Panc1 (cell line): ENCODE measurements at regions not wholly inside any gene's neighbourhood (a gene's known extent, or its start where the extent isn't known, plus 50 kb on each side); places are given as distances from the start of the nearest gene placed in this dataset.

ENCODE experiments used
- POLR2AphosphoS5 ChIP-seq: IDR thresholded peaks from 2 replicates; pipeline ENCODE4 v1.6.1; 2012; ENCODE audit warnings: mild to moderate bottlenecking, low read depth, low read length, moderate library complexity
- SIN3A ChIP-seq: IDR thresholded peaks from 2 replicates; pipeline ENCODE4 v1.6.1; 2012; ENCODE audit warnings: low read depth, mild to moderate bottlenecking, low read length, moderate library complexity, borderline replicate concordance; ENCODE audit not compliant: insufficient read depth
- TCF7L2 ChIP-seq: IDR thresholded peaks from 2 replicates; pipeline ENCODE4 v1.6.1; 2011; ENCODE audit warnings: mild to moderate bottlenecking, low read depth, low read length, inconsistent platforms
- TF ChIP-seq, protein P1 (sequence below): fragments of 450-650 bp; IDR thresholded peaks from 2 replicates; pipeline ENCODE4 v1.5.1; 2017; ENCODE audit warnings: mild to moderate bottlenecking
- TF ChIP-seq, protein P2 (sequence below), 2 experiments: IDR thresholded peaks; 2 replicates each; pipeline ENCODE4 v1.6.1; 2011 to 2012; ENCODE audit warnings: low read depth in 2 of 2, control low read depth in 1 of 2, low read length in 1 of 2, mild to moderate bottlenecking in 1 of 2, moderate library complexity in 1 of 2; ENCODE audit not compliant: insufficient read depth in 1 of 2

DNA sequence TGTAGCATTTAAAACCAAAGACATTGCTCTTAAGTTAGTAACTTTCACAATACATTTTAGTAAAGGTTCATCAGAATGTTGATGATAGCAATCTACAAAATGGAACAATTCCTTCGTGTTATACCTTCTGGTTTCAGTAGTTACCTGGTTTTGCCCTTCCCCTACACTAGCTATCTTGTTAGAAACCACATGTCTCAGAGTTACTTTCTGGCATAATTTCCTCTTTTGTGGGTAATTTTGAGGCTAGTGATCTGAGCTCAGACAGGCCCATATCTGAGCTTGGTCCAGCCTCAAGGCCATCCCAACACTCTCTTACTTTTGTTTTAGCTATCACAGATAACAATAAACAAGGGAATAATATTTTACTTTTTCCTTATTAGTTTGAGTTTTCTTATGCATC lies 196.9 kb downstream of the KITLG start:
- TF ChIP-seq, protein P1, sequence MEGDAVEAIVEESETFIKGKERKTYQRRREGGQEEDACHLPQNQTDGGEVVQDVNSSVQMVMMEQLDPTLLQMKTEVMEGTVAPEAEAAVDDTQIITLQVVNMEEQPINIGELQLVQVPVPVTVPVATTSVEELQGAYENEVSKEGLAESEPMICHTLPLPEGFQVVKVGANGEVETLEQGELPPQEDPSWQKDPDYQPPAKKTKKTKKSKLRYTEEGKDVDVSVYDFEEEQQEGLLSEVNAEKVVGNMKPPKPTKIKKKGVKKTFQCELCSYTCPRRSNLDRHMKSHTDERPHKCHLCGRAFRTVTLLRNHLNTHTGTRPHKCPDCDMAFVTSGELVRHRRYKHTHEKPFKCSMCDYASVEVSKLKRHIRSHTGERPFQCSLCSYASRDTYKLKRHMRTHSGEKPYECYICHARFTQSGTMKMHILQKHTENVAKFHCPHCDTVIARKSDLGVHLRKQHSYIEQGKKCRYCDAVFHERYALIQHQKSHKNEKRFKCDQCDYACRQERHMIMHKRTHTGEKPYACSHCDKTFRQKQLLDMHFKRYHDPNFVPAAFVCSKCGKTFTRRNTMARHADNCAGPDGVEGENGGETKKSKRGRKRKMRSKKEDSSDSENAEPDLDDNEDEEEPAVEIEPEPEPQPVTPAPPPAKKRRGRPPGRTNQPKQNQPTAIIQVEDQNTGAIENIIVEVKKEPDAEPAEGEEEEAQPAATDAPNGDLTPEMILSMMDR: no peak
- TF ChIP-seq SIN3A: no peak
- no peak for TF ChIP-seq POLR2AphosphoS5
- TF ChIP-seq, protein P2, sequence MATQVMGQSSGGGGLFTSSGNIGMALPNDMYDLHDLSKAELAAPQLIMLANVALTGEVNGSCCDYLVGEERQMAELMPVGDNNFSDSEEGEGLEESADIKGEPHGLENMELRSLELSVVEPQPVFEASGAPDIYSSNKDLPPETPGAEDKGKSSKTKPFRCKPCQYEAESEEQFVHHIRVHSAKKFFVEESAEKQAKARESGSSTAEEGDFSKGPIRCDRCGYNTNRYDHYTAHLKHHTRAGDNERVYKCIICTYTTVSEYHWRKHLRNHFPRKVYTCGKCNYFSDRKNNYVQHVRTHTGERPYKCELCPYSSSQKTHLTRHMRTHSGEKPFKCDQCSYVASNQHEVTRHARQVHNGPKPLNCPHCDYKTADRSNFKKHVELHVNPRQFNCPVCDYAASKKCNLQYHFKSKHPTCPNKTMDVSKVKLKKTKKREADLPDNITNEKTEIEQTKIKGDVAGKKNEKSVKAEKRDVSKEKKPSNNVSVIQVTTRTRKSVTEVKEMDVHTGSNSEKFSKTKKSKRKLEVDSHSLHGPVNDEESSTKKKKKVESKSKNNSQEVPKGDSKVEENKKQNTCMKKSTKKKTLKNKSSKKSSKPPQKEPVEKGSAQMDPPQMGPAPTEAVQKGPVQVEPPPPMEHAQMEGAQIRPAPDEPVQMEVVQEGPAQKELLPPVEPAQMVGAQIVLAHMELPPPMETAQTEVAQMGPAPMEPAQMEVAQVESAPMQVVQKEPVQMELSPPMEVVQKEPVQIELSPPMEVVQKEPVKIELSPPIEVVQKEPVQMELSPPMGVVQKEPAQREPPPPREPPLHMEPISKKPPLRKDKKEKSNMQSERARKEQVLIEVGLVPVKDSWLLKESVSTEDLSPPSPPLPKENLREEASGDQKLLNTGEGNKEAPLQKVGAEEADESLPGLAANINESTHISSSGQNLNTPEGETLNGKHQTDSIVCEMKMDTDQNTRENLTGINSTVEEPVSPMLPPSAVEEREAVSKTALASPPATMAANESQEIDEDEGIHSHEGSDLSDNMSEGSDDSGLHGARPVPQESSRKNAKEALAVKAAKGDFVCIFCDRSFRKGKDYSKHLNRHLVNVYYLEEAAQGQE (IDR thresholded peaks at IDR 0.05; ENCODE audit: insufficient read depth in 1 of 2, low read depth in 2 of 2, low read length in 1 of 2): no peak
- no peak for TF ChIP-seq TCF7L2
